Pancreas (tissue), 10 donors: ENCODE measurements at regions not wholly inside any gene's neighbourhood (a gene's known extent, or its start where the extent isn't known, plus 50 kb on each side); places are given as distances from the start of the nearest gene placed in this dataset.

Source experiments
- ATAC-seq, 4 donors: fragments of 200-7000 bp; cut with Tn5 transposase; one replicate each; pipeline versions ENCODE4 v1.8.0 to v1.9.1; 2020; ENCODE audit warnings: mild to moderate bottlenecking in 4 of 4, moderate library complexity in 4 of 4
- DNase-seq, 6 donors: peaks; one replicate each; pipeline ENCODE4 v3.0.0-alpha.2; 2020
- FAIRE-seq: peaks from 2 replicates; lab custom pipeline; 2012; peaks lifted over from hg19 to GRCh38; lab: Jason Lieb, UNC
- H3K27ac ChIP-seq, 4 donors: fragments of 200-600 bp; sonication (generic); 1 replicate in 3 of 4; 2 replicates in 1 of 4; pipeline versions ENCODE4 v1.5.0 to v1.8.0; 2020
- H3K27me3 ChIP-seq, 4 donors: fragments of 200-600 bp; one replicate each; pipeline ENCODE4 v1.8.0; 2021
- H3K36me3 ChIP-seq, 3 donors: fragments of 200-600 bp; sonication (generic) in 1 of 3; one replicate each; pipeline versions ENCODE4 v1.5.0 to v1.8.0; 2020 to 2021
- H3K4me1 ChIP-seq, 3 donors: fragments of 200-600 bp; one replicate each; pipeline ENCODE4 v1.8.0; 2021
- H3K4me3 ChIP-seq, 4 donors: fragments of 200-600 bp; sonication (generic) in 2 of 4; one replicate each; pipeline versions ENCODE4 v1.5.0 to v1.8.0; 2020 to 2021
- H3K9me3 ChIP-seq, 4 donors: fragments of 200-600 bp; one replicate each; pipeline ENCODE4 v1.8.0; 2021
- WGBS, 2 donors: extraction: QIAGEN DNeasy Blood & Tissue Kit; methylation state at CpG; one replicate each; pipeline ENCODE4 v1.1.7; 2013; 5-methylcytosine and 5-hydroxymethylcytosine counted together
- intact Hi-C, 3 donors: fragments of 100-400 bp; cut with DNase I; formaldehyde crosslinking; loops; one replicate each; pipeline versions ENCODE4 v1.11.1 to v1.14.2; 2022
- TF ChIP-seq, protein P1 (sequence below), 4 donors: fragments of 200-600 bp; sonication (generic) in 3 of 4; IDR thresholded peaks; one replicate each; pipeline versions ENCODE4 v1.5.0 to v1.8.0; 2021; ENCODE audit warnings: antibody characterized with exemption in 4 of 4
- donor health status: healthy with polysubstance abuse.
- donor health status: DM: no; HTN: no; CAD: no; lungs with moderate emphysema.
- donor health status: DM: no; HTN: no; CAD: no.
- donor health status: control.
- donor health status: control.
- donor health status: Bipolar disorder and iron deficiency.
- donor health status: DM: yes; HTN: yes; CAD: no.
- donor health status: DM: no; HTN: no; CAD: no.
- donor health status: DM: no; HTN: no; CAD: no.
- donor health status: DM: yes; HTN: yes; CAD: no.

DNA sequence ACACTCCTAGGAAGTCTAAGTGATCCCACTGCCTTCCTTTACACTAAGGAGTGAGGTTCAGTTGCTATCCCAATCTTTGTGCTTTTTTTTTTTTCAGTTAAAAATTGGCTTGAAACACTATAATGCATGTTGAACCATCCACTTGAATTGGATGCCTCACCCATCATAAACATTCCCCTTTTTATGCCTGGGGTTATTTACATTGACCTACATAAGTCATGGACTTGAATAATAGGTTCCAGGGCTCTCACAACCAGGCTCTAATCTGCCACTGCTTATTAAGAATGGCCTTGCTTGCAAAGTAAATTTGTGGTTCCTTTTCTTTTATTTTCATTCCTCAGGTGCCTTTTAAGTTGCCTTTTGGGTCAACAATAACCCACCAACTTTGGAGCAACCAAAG is 236.1 kb upstream of the MEIS1 start:
- intact Hi-C loops: no loop called here
- Histone ChIP-seq H3K4me3 (no peak overlapping the region), H3K9me3 (no peaks in the 10 kb centered on the region), H3K36me3 (no peaks in the 10 kb centered on the region), H3K27me3 (no peaks in the 10 kb centered on the region), H3K27ac (no peak overlapping the region), H3K4me1 (no peaks in the 10 kb centered on the region)
- no peak for ATAC-seq
- TF ChIP-seq, protein P1, sequence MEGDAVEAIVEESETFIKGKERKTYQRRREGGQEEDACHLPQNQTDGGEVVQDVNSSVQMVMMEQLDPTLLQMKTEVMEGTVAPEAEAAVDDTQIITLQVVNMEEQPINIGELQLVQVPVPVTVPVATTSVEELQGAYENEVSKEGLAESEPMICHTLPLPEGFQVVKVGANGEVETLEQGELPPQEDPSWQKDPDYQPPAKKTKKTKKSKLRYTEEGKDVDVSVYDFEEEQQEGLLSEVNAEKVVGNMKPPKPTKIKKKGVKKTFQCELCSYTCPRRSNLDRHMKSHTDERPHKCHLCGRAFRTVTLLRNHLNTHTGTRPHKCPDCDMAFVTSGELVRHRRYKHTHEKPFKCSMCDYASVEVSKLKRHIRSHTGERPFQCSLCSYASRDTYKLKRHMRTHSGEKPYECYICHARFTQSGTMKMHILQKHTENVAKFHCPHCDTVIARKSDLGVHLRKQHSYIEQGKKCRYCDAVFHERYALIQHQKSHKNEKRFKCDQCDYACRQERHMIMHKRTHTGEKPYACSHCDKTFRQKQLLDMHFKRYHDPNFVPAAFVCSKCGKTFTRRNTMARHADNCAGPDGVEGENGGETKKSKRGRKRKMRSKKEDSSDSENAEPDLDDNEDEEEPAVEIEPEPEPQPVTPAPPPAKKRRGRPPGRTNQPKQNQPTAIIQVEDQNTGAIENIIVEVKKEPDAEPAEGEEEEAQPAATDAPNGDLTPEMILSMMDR (IDR thresholded peaks at IDR 0.05): no peak
- no peak for DNase-seq
- FAIRE-seq: no peak

DNA sequence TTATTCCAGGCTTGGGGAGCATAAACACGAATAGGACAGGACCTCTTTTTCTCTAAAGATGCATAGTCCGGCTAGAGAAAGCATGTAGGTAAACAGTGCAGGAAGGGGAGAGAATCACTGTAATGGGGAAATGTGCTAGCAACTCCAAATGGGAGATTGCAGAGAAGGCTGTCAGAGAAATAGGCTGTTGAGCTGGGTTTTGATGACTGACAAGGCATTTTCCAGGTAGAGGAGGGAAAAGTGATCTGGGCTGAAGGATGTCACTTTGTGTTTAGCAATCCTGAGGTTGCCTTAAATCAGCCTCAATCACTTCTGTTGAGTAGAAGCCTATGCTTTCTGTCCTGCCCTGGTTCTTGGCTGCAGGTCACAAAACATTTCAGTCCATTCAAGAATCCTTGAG is 242.0 kb upstream of the MEIS1 start:
- no peak for FAIRE-seq
- Histone ChIP-seq H3K4me3 (no peak overlapping the region), H3K27me3 (no peaks in the 10 kb centered on the region), H3K36me3 (no peaks in the 10 kb centered on the region), H3K27ac (no peak overlapping the region), H3K9me3 (no peaks in the 10 kb centered on the region), H3K4me1 (no peaks in the 10 kb centered on the region)
- WGBS, 2 donors: 62 to 67% methylated on average over 2 of the region's 2 CpGs
- intact Hi-C loops: no loop called here
- ATAC-seq: no peak
- DNase-seq: no peak
- TF ChIP-seq, protein P1 (IDR thresholded peaks at IDR 0.05): no peak

DNA sequence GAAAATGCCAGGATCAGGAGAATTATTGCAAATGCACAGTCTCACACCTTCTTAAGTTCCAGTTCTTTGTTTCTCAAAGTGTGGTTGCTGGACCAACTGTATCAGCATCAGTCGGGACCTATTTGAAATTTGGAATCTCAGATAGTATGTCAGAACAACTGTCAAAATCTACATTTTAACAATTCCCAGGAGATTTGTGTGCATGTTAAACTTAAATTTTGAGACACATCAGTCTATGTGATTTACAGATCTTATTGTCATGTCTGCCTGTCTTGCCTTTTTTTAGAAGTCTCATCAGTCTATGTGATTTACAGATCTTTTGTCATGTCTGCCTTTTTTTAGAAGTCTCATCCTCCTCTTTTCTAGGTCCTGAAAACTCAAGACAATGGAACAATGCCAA is 243.6 kb upstream of the MEIS1 start:
- Histone ChIP-seq H3K4me3 (no peak overlapping the region), H3K27ac (no peak overlapping the region), H3K9me3 (no peaks in the 10 kb centered on the region), H3K36me3 (no peaks in the 10 kb centered on the region), H3K4me1 (no peaks in the 10 kb centered on the region), H3K27me3 (no peaks in the 10 kb centered on the region)
- intact Hi-C loops: no loop called here
- FAIRE-seq: no peak
- TF ChIP-seq, protein P1 (IDR thresholded peaks at IDR 0.05): no peak
- WGBS, 2 donors: 70 to 89% methylated on average over 1 of the region's 1 CpG
- ATAC-seq: no peak
- DNase-seq: no peak

DNA sequence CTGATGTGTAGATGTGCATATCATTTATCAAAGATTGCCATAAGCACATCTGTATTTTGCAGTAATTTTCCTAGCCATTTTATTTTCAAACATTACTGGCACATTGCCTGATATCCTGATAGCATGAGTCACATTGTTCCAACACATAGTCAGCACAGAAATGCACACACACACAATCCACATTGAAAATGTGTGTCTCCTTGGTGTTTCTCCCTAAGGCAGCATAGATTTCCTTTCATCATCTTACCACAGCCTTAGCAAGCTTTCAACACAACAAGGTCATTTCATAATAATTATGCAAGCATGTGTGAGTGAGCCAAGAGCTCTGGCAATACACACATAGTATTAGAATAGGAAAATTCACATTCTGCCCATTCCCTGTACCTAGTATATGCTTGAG is 245.4 kb upstream of the MEIS1 start:
- H3K27ac ChIP-seq: no peak overlapping the region
- no peaks in the 10 kb centered on the region for H3K27me3 ChIP-seq
- H3K36me3 ChIP-seq: no peaks in the 10 kb centered on the region
- TF ChIP-seq, protein P1 (IDR thresholded peaks at IDR 0.05): no peak
- intact Hi-C loops: no loop called here
- no peak for DNase-seq
- H3K4me1 ChIP-seq: no peaks in the 10 kb centered on the region
- no peak for FAIRE-seq
- peak in 3 of 4 donors; percentile 16 to 60 (median 32) for ATAC-seq
- H3K4me3 ChIP-seq: no peak overlapping the region
- no peaks in the 10 kb centered on the region for H3K9me3 ChIP-seq

DNA sequence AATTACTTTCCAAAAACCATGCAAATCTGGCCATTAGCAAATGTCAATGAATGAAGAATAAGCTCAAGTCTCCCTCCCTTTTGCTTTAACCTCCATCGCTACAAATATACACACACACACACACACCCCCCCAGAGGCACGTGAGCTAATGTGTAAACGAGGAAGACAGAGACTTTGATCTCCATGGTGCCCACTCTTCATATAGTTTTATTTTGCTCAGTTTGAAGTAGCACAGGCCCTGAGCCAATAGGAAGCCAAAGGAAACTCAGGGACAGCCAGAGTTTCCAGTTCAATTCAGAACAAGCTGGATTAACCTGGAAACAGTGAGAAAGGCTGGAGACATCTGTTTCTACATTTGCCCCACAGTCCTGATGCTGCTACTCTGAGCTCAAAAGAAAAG is 248.4 kb upstream of the MEIS1 start:
- TF ChIP-seq, protein P1 (IDR thresholded peaks at IDR 0.05): no peak
- peak in 1 of 4 donors; percentile 30 for ATAC-seq
- Histone ChIP-seq H3K4me3 (no peak overlapping the region), H3K4me1 (no peaks in the 10 kb centered on the region), H3K36me3 (no peaks in the 10 kb centered on the region), H3K27ac (no peak overlapping the region), H3K27me3 (no peaks in the 10 kb centered on the region), H3K9me3 (no peaks in the 10 kb centered on the region)
- WGBS, 2 donors: 69 to 70% methylated on average over 3 of the region's 3 CpGs
- no peak for FAIRE-seq
- intact Hi-C loops: no loop called here
- no peak for DNase-seq
